ENCODE measurements at regions not wholly inside any gene's neighbourhood (a gene's known extent, or its start where the extent isn't known, plus 50 kb on each side); places are given as distances from the start of the nearest gene placed in this dataset.

DNA sequence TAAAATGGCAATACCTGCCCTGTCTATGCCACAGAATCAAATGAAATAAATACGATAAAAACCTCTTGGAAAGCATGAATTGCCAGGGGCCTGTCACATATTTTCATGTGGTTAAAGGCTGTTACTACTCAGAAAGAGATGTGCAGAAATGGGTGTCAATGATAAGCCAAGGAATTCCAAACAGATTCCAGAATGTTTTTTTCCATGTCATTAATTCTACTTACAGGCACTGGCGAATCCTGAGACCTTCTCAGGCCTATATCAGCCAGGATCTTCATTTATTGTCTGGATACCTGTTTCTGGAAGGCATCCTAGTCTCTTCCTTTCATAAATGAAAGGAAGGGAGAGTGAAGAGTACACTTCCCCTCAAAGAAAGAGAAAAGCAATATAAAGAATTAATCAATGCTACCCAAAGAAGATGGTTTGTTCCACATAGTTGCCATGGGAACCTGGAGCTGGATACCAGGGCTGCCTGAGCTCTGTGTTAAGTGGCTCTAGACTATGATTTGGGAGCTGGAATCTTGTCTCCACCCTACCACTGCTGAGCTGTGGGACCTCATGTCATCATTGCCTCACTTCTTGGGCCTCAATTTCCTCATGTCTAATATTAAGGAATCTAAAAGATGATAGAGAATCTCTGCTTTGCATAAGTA, 335.1 kb upstream of the SKOR2 start:
- peaks cover 4% of the 10 kb centered on the region for H3K9me3 Mint-ChIP-seq
- H3K27ac Mint-ChIP-seq = no peak overlapping the region
- peaks cover 48% of the 10 kb centered on the region for H3K4me1 Mint-ChIP-seq
- no peaks in the 10 kb centered on the region for H3K36me3 Mint-ChIP-seq (ENCODE audit: low read depth)
- TF ChIP-seq, protein P1, sequence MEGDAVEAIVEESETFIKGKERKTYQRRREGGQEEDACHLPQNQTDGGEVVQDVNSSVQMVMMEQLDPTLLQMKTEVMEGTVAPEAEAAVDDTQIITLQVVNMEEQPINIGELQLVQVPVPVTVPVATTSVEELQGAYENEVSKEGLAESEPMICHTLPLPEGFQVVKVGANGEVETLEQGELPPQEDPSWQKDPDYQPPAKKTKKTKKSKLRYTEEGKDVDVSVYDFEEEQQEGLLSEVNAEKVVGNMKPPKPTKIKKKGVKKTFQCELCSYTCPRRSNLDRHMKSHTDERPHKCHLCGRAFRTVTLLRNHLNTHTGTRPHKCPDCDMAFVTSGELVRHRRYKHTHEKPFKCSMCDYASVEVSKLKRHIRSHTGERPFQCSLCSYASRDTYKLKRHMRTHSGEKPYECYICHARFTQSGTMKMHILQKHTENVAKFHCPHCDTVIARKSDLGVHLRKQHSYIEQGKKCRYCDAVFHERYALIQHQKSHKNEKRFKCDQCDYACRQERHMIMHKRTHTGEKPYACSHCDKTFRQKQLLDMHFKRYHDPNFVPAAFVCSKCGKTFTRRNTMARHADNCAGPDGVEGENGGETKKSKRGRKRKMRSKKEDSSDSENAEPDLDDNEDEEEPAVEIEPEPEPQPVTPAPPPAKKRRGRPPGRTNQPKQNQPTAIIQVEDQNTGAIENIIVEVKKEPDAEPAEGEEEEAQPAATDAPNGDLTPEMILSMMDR (IDR thresholded peaks at IDR 0.05) = no peak
- no peak for DNase-seq
- peaks cover 14% of the 10 kb centered on the region for H3K27me3 Mint-ChIP-seq (ENCODE audit: low read depth, poor library complexity)
- no peak overlapping the region for H3K4me3 Mint-ChIP-seq

DNA sequence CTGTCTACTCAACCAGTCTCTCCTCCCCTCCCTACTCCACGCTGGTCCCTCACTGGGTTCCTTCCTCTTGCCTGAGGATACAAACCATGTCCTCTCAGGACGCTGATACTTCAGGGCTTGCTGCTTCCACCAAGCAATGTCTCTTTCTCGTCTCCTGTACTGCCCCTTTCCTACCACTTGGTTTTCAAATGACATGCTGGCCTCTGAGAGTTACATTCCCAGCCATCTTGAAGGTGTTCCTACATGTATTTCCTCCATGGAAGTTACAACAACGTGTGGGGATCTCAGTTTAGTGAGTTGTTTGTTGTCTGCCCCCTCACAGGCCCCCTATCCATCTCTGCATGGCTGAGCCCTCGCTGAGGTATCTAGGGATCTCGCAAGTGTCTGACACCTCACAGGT, 334.5 kb upstream of the SKOR2 start:
- TF ChIP-seq, protein P1 (IDR thresholded peaks at IDR 0.05) = no peak
- peaks cover 54% of the 10 kb centered on the region for H3K4me1 Mint-ChIP-seq
- H3K27ac Mint-ChIP-seq = peak overlapping the region; percentile 1
- H3K4me3 Mint-ChIP-seq = no peak overlapping the region
- no peak for DNase-seq
- H3K27me3 Mint-ChIP-seq (ENCODE audit: low read depth, poor library complexity) = peaks cover 10% of the 10 kb centered on the region
- H3K36me3 Mint-ChIP-seq (ENCODE audit: low read depth) = no peaks in the 10 kb centered on the region
- H3K9me3 Mint-ChIP-seq = peaks cover 3% of the 10 kb centered on the region

DNA sequence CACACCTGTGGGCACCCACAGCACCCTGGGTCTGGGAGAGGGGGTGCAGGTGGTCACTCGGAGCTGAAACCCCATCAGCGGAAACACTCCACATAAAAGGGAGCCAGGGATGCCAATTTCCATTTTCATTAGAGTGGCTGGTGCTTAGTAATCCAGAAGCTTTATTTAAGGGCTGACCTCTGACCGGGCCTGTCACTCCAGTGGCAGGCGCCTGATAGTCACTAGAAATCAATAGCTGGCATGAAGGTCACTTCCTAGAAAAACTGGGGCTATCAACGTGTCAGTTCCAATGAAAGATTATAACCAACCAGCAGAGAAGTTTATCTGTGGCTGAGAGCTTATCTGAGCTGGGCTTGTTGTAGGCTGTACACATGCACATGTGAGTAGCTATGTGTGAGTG, 333.7 kb upstream of the SKOR2 start:
- DNase-seq = no peak
- Mint-ChIP-seq H3K27ac (no peak overlapping the region), H3K9me3 (no peaks in the 10 kb centered on the region), H3K4me1 (peaks cover 62% of the 10 kb centered on the region), H3K36me3 (ENCODE audit: low read depth) (no peaks in the 10 kb centered on the region), H3K27me3 (ENCODE audit: low read depth, poor library complexity) (peaks cover 8% of the 10 kb centered on the region), H3K4me3 (no peak overlapping the region)
- TF ChIP-seq, protein P1 (IDR thresholded peaks at IDR 0.05) = no peak

DNA sequence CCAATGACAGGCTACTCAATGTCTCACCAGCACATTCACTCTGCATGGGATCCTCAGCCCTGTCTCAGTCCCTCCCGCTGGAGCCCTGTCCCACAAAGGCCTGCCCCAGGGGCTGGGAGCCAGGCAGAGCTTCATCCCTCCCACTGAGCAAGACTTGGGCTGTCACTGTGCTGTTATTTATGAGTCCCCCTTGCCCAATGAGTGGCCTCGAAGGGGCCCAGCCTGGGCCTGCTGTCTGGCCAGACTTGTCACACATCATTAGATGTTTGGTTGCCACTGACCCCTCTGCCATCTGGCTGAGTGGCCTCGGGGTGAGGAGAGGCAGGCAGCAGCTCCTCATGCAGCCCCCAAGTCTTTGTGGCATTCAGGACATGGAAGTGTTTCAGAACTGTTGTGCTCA, 330.6 kb upstream of the SKOR2 start:
- H3K9me3 Mint-ChIP-seq = no peaks in the 10 kb centered on the region
- DNase-seq = peak; percentile 76
- H3K36me3 Mint-ChIP-seq (ENCODE audit: low read depth) = no peaks in the 10 kb centered on the region
- H3K27me3 Mint-ChIP-seq (ENCODE audit: low read depth, poor library complexity) = peaks cover 15% of the 10 kb centered on the region
- H3K27ac Mint-ChIP-seq = peak overlapping the region; percentile 83
- H3K4me3 Mint-ChIP-seq = peak overlapping the region; percentile 21
- TF ChIP-seq, protein P1 (IDR thresholded peaks at IDR 0.05) = no peak
- peaks cover 78% of the 10 kb centered on the region for H3K4me1 Mint-ChIP-seq

DNA sequence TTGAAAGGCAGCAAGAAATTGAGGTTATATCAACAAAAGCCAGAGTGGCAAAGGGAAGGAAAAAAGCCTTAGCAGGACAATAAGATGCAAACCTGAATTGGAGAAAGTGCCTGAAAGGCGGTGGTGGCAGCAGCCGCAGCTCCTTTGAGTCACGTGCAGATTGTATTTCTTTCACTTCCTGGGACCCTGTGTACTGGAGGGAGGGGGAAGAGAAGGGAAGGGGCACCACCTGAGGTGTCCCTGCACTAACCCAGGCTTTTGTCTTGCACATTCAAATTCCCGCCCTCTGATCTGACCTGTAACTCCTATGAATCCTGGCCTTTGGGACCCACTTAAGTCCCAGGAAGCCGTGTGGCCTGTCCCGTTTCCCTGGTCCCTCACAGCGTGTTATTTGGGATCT, 326.1 kb upstream of the SKOR2 start:
- Mint-ChIP-seq H3K36me3 (ENCODE audit: low read depth) (no peaks in the 10 kb centered on the region), H3K4me3 (no peak overlapping the region), H3K27me3 (ENCODE audit: low read depth, poor library complexity) (peaks cover 38% of the 10 kb centered on the region), H3K9me3 (no peaks in the 10 kb centered on the region), H3K4me1 (peaks cover 71% of the 10 kb centered on the region), H3K27ac (no peak overlapping the region)
- TF ChIP-seq, protein P1 (IDR thresholded peaks at IDR 0.05) = no peak
- no peak for DNase-seq

DNA sequence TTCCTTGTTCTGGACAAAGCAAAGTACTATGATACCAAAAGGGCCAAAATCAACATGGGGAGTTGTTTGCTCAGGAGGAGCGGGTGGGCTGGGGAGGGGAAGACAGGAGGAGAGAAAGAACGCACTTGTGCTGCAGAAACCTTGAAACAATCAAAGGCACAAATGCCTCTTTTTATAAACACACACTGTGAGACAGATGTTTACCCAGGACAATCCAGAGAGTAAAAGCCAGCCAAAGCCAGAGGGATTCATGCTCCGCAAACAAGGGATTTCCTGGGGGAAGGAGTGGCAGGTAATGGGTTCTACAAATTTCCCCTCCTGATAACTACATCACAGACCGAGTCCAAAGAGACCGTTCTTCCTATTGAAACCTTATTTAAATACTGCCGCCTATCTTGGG, 323.5 kb upstream of the SKOR2 start:
- H3K36me3 Mint-ChIP-seq (ENCODE audit: low read depth) = no peaks in the 10 kb centered on the region
- H3K4me3 Mint-ChIP-seq = no peak overlapping the region
- no peaks in the 10 kb centered on the region for H3K9me3 Mint-ChIP-seq
- no peak for DNase-seq
- peaks cover 64% of the 10 kb centered on the region for H3K4me1 Mint-ChIP-seq
- H3K27ac Mint-ChIP-seq = peak overlapping the region; percentile 39
- H3K27me3 Mint-ChIP-seq (ENCODE audit: low read depth, poor library complexity) = peaks cover 38% of the 10 kb centered on the region
- TF ChIP-seq, protein P1 (IDR thresholded peaks at IDR 0.05) = no peak
